Effector memory CD4-positive, alpha-beta T cell (primary cell): ENCODE measurements at regions not wholly inside any gene's neighbourhood (a gene's known extent, or its start where the extent isn't known, plus 50 kb on each side); places are given as distances from the start of the nearest gene placed in this dataset.

Experiments
- DNase-seq, 3 donors: peaks; one replicate each; pipeline ENCODE4 v3.0.0-alpha.2; 2020
- H3K27ac ChIP-seq: 2 replicates; pipeline ENCODE4 v1.7.0; 2013; ENCODE audit warnings: mild to moderate bottlenecking, low read length, moderate library complexity; ENCODE audit not compliant: insufficient read depth, poor library complexity, severe bottlenecking
- H3K27me3 ChIP-seq: replicated peaks from 2 replicates; pipeline ENCODE4 v1.7.0; 2013; ENCODE audit warnings: mild to moderate bottlenecking, low read length; ENCODE audit not compliant: insufficient read depth, control insufficient read depth, poor library complexity, severe bottlenecking
- H3K36me3 ChIP-seq: 2 replicates; pipeline ENCODE4 v1.7.0; 2013; ENCODE audit warnings: mild to moderate bottlenecking, low read length, moderate library complexity; ENCODE audit not compliant: control insufficient read depth, insufficient read depth
- H3K4me1 ChIP-seq: 2 replicates; pipeline ENCODE4 v1.7.0; 2013; ENCODE audit warnings: low read length, mild to moderate bottlenecking; ENCODE audit not compliant: control insufficient read depth, insufficient read depth, poor library complexity, severe bottlenecking
- H3K4me3 ChIP-seq: 2 replicates; pipeline ENCODE4 v1.7.0; 2013; ENCODE audit warnings: low read length, low read depth, mild to moderate bottlenecking; ENCODE audit not compliant: insufficient read depth, poor library complexity, severe bottlenecking
- H3K9me3 ChIP-seq: 2 replicates; pipeline ENCODE4 v1.7.0; 2013; ENCODE audit warnings: mild to moderate bottlenecking, low read length, moderate library complexity; ENCODE audit not compliant: control insufficient read depth

GRCh38 chr6:164124986-164125385 is 710.5 kb downstream of the QKI start:
- Histone ChIP-seq H3K27me3 (no peaks in the 10 kb centered on the region), H3K27ac (no peak overlapping the region), H3K4me3 (no peak overlapping the region), H3K36me3 (no peaks in the 10 kb centered on the region), H3K4me1 (no peaks in the 10 kb centered on the region), H3K9me3 (no peaks in the 10 kb centered on the region)
- no peak for DNase-seq

GRCh38 chr6:164124473-164124872 is 710.0 kb downstream of the QKI start:
- no peaks in the 10 kb centered on the region for H3K27me3 ChIP-seq
- H3K27ac ChIP-seq = no peak overlapping the region
- no peaks in the 10 kb centered on the region for H3K9me3 ChIP-seq
- no peak for DNase-seq
- no peaks in the 10 kb centered on the region for H3K36me3 ChIP-seq
- no peak overlapping the region for H3K4me3 ChIP-seq
- H3K4me1 ChIP-seq = no peaks in the 10 kb centered on the region

GRCh38 chr6:164122109-164122508 is 707.6 kb downstream of the QKI start:
- Histone ChIP-seq H3K4me3 (no peak overlapping the region), H3K4me1 (no peaks in the 10 kb centered on the region), H3K27me3 (no peaks in the 10 kb centered on the region), H3K36me3 (no peaks in the 10 kb centered on the region), H3K27ac (no peak overlapping the region), H3K9me3 (no peaks in the 10 kb centered on the region)
- DNase-seq = no peak

GRCh38 chr6:164121527-164121926 is 707.0 kb downstream of the QKI start:
- no peaks in the 10 kb centered on the region for H3K9me3 ChIP-seq
- no peaks in the 10 kb centered on the region for H3K36me3 ChIP-seq
- no peak for DNase-seq
- no peaks in the 10 kb centered on the region for H3K4me1 ChIP-seq
- H3K27me3 ChIP-seq = no peaks in the 10 kb centered on the region
- H3K4me3 ChIP-seq = no peak overlapping the region
- no peak overlapping the region for H3K27ac ChIP-seq

- no peak for DNase-seq
- Histone ChIP-seq H3K36me3 (no peaks in the 10 kb centered on the region), H3K4me1 (no peaks in the 10 kb centered on the region), H3K9me3 (no peaks in the 10 kb centered on the region), H3K27ac (no peak overlapping the region), H3K4me3 (no peak overlapping the region), H3K27me3 (no peaks in the 10 kb centered on the region)
Measured at GRCh38 chr6:164114651-164115050, 700.1 kb downstream of the QKI start.

- DNase-seq = no peak
- Histone ChIP-seq H3K36me3 (no peaks in the 10 kb centered on the region), H3K27me3 (no peaks in the 10 kb centered on the region), H3K4me3 (no peak overlapping the region), H3K27ac (no peak overlapping the region), H3K9me3 (no peaks in the 10 kb centered on the region), H3K4me1 (no peaks in the 10 kb centered on the region)
Measured at GRCh38 chr6:164114051-164114450, 699.5 kb downstream of the QKI start.

GRCh38 chr6:164113637-164114036 is 699.1 kb downstream of the QKI start:
- no peaks in the 10 kb centered on the region for H3K4me1 ChIP-seq
- no peak overlapping the region for H3K27ac ChIP-seq
- no peaks in the 10 kb centered on the region for H3K36me3 ChIP-seq
- no peaks in the 10 kb centered on the region for H3K9me3 ChIP-seq
- no peak for DNase-seq
- no peaks in the 10 kb centered on the region for H3K27me3 ChIP-seq
- no peak overlapping the region for H3K4me3 ChIP-seq

GRCh38 chr6:164109770-164110140 is 695.2 kb downstream of the QKI start:
- Histone ChIP-seq H3K4me3 (no peak overlapping the region), H3K4me1 (no peaks in the 10 kb centered on the region), H3K27me3 (no peaks in the 10 kb centered on the region), H3K36me3 (no peaks in the 10 kb centered on the region), H3K9me3 (no peaks in the 10 kb centered on the region), H3K27ac (no peak overlapping the region)
- DNase-seq = no peak

- Histone ChIP-seq H3K27ac (no peak overlapping the region), H3K4me1 (no peaks in the 10 kb centered on the region), H3K27me3 (no peaks in the 10 kb centered on the region), H3K36me3 (no peaks in the 10 kb centered on the region), H3K9me3 (no peaks in the 10 kb centered on the region), H3K4me3 (no peak overlapping the region)
- DNase-seq = no peak
Measured at GRCh38 chr6:164108869-164109769, 694.6 kb downstream of the QKI start.

- no peaks in the 10 kb centered on the region for H3K4me1 ChIP-seq
- no peak for DNase-seq
- H3K36me3 ChIP-seq = no peaks in the 10 kb centered on the region
- no peak overlapping the region for H3K27ac ChIP-seq
- no peak overlapping the region for H3K4me3 ChIP-seq
- H3K9me3 ChIP-seq = no peaks in the 10 kb centered on the region
- no peaks in the 10 kb centered on the region for H3K27me3 ChIP-seq
Measured at GRCh38 chr6:164108092-164108491, 693.6 kb downstream of the QKI start.
